H7 (cell line): ENCODE measurements at regions not wholly inside any gene's neighbourhood (a gene's known extent, or its start where the extent isn't known, plus 50 kb on each side); places are given as distances from the start of the nearest gene placed in this dataset.

Source experiments
- DNase-seq: peaks from one replicate; pipeline ENCODE4 v3.0.0; 2012
- H3K27me3 ChIP-seq: 2 replicates; pipeline ENCODE4 v1.6.0; 2011; ENCODE audit warnings: mild to moderate bottlenecking, low read length; ENCODE audit not compliant: control insufficient read depth, insufficient read depth
- H3K36me3 ChIP-seq: replicated peaks from 2 replicates; pipeline ENCODE4 v1.5.1; 2011; ENCODE audit warnings: low read length; ENCODE audit not compliant: control insufficient read depth, insufficient read depth
- H3K4me3 ChIP-seq: 2 replicates; pipeline ENCODE4 v1.5.1; 2011; ENCODE audit warnings: low read depth, mild to moderate bottlenecking, control low read depth, low read length, moderate library complexity; ENCODE audit not compliant: insufficient read depth

GRCh38 chr1:95547005-95547404 is 313.0 kb downstream of the RWDD3 start:
- Histone ChIP-seq H3K4me3 (no peak overlapping the region), H3K27me3 (no peaks in the 10 kb centered on the region), H3K36me3 (no peaks in the 10 kb centered on the region)
- DNase-seq: no peak

GRCh38 chr1:95548211-95548610 is 314.2 kb downstream of the RWDD3 start:
- H3K36me3 ChIP-seq: no peaks in the 10 kb centered on the region
- no peaks in the 10 kb centered on the region for H3K27me3 ChIP-seq
- H3K4me3 ChIP-seq: no peak overlapping the region
- DNase-seq: no peak

- no peak overlapping the region for H3K4me3 ChIP-seq
Measured at GRCh38 chr1:95551201-95551600, 317.2 kb downstream of the RWDD3 start.

GRCh38 chr1:95553595-95553994 is 319.6 kb downstream of the RWDD3 start:
- Histone ChIP-seq H3K36me3 (no peaks in the 10 kb centered on the region), H3K27me3 (no peaks in the 10 kb centered on the region), H3K4me3 (no peak overlapping the region)
- DNase-seq: no peak

More at GRCh38 chr1:95551201-95551600, 317.2 kb downstream of the RWDD3 start:
- DNase-seq: no peak
- Histone ChIP-seq H3K27me3 (no peaks in the 10 kb centered on the region), H3K36me3 (no peaks in the 10 kb centered on the region)

- no peak overlapping the region for H3K4me3 ChIP-seq
- H3K27me3 ChIP-seq: no peaks in the 10 kb centered on the region
- no peak for DNase-seq
- H3K36me3 ChIP-seq: no peaks in the 10 kb centered on the region
Measured at GRCh38 chr1:95554408-95554807, 320.4 kb downstream of the RWDD3 start.

- no peak overlapping the region for H3K4me3 ChIP-seq
- DNase-seq: no peak
- no peaks in the 10 kb centered on the region for H3K36me3 ChIP-seq
- H3K27me3 ChIP-seq: no peaks in the 10 kb centered on the region
Measured at GRCh38 chr1:95558791-95559190, 324.8 kb downstream of the RWDD3 start.

- no peaks in the 10 kb centered on the region for H3K36me3 ChIP-seq
- DNase-seq: no peak
Measured at GRCh38 chr1:95561346-95561745, 327.3 kb downstream of the RWDD3 start.

GRCh38 chr1:95562230-95562629 is 328.2 kb downstream of the RWDD3 start:
- H3K4me3 ChIP-seq: no peak overlapping the region
- H3K36me3 ChIP-seq: no peaks in the 10 kb centered on the region
- no peaks in the 10 kb centered on the region for H3K27me3 ChIP-seq
- no peak for DNase-seq

More at GRCh38 chr1:95561346-95561745, 327.3 kb downstream of the RWDD3 start:
- no peaks in the 10 kb centered on the region for H3K27me3 ChIP-seq
- no peak overlapping the region for H3K4me3 ChIP-seq

GRCh38 chr1:95572002-95572401 is 338.0 kb downstream of the RWDD3 start:
- Histone ChIP-seq H3K27me3 (no peaks in the 10 kb centered on the region), H3K4me3 (no peak overlapping the region), H3K36me3 (no peaks in the 10 kb centered on the region)
- DNase-seq: no peak

GRCh38 chr1:95572962-95573361 is 339.0 kb downstream of the RWDD3 start:
- Histone ChIP-seq H3K27me3 (no peaks in the 10 kb centered on the region), H3K4me3 (no peak overlapping the region), H3K36me3 (no peaks in the 10 kb centered on the region)
- DNase-seq: no peak

GRCh38 chr1:95575291-95575690 is 341.3 kb downstream of the RWDD3 start:
- no peaks in the 10 kb centered on the region for H3K36me3 ChIP-seq
- H3K4me3 ChIP-seq: no peak overlapping the region
- no peak for DNase-seq
- no peaks in the 10 kb centered on the region for H3K27me3 ChIP-seq

GRCh38 chr1:95578462-95578861 is 344.5 kb downstream of the RWDD3 start:
- Histone ChIP-seq H3K27me3 (no peaks in the 10 kb centered on the region), H3K4me3 (no peak overlapping the region), H3K36me3 (no peaks in the 10 kb centered on the region)
- DNase-seq: no peak

GRCh38 chr1:95582191-95582590 is 348.2 kb downstream of the RWDD3 start:
- no peak for DNase-seq
- Histone ChIP-seq H3K36me3 (no peaks in the 10 kb centered on the region), H3K4me3 (no peak overlapping the region), H3K27me3 (no peaks in the 10 kb centered on the region)

- no peak for DNase-seq
- no peak overlapping the region for H3K4me3 ChIP-seq
- no peaks in the 10 kb centered on the region for H3K27me3 ChIP-seq
- no peaks in the 10 kb centered on the region for H3K36me3 ChIP-seq
Measured at GRCh38 chr1:95582746-95583145, 348.7 kb downstream of the RWDD3 start.

- Histone ChIP-seq H3K27me3 (no peaks in the 10 kb centered on the region), H3K36me3 (no peaks in the 10 kb centered on the region), H3K4me3 (no peak overlapping the region)
- DNase-seq: no peak
Measured at GRCh38 chr1:95583661-95584210, 349.7 kb downstream of the RWDD3 start.

GRCh38 chr1:95584315-95584714 is 350.3 kb downstream of the RWDD3 start:
- DNase-seq: no peak
- no peak overlapping the region for H3K4me3 ChIP-seq
- no peaks in the 10 kb centered on the region for H3K27me3 ChIP-seq
- H3K36me3 ChIP-seq: no peaks in the 10 kb centered on the region
